ENCODE measurements at regions not wholly inside any gene's neighbourhood (a gene's known extent, or its start where the extent isn't known, plus 50 kb on each side); places are given as distances from the start of the nearest gene placed in this dataset.

DNA sequence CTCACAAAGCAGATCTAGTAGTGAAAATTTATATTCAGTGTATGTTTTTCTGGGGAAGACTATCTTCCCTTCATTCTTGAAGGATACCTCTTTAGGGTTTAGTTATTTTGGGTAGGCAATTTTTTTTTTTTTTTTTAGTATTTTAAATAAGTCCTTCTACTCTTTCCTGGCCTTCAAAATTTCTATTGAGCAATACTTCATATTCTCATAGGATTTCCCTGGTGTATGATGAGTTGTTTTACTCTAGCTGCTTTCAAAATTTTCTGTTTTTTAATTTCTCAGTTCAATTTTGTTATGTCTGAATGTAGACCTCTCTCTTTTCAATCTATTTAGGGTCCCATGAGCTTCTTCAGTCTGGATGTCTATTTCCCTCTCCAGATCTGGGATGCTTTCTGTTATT, 74.3 kb upstream of the PLSCR4 start:
- H3K27ac Mint-ChIP-seq = no peak overlapping the region
- no peaks in the 10 kb centered on the region for H3K36me3 Mint-ChIP-seq
- ATAC-seq (no peak), DNase-seq (ENCODE audit: low spot score in 2 of 2) (no peak)
- H3K9me3 Mint-ChIP-seq = peaks cover 0 to 8% of the 10 kb centered on the region in 2 donors

DNA sequence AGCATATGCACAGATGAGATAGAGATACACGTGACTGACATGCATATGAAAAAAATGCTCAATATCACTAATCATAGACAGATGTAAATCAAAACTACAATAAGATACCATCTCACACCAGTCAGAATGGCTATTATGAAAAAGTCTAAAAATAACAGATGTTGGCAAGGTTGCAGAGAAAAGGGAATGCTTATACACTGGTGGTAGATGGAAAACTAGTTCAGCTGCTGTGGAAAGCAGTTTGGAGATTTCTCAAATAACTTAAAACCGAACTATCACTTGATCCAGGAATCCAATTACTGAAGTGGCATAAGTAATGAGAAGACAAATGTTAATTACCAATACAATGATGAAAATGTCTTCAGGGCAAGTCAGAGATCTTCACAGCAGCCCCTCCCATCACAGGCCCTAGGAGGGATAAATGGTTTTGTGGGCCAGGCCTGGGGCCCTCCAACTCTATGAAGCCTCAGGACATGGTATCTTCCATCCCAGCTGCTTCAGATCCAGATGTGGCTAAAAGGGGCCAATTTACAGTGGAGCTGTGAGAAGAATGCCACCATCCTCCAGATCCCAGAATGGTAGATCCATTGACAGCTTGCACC, 71.4 kb upstream of the PLSCR4 start:
- ATAC-seq (no peak), DNase-seq (ENCODE audit: low spot score in 2 of 2) (no peak)
- H3K9me3 Mint-ChIP-seq = peaks cover 0 to 8% of the 10 kb centered on the region in 2 donors
- no peaks in the 10 kb centered on the region for H3K36me3 Mint-ChIP-seq
- H3K27ac Mint-ChIP-seq = no peak overlapping the region

DNA sequence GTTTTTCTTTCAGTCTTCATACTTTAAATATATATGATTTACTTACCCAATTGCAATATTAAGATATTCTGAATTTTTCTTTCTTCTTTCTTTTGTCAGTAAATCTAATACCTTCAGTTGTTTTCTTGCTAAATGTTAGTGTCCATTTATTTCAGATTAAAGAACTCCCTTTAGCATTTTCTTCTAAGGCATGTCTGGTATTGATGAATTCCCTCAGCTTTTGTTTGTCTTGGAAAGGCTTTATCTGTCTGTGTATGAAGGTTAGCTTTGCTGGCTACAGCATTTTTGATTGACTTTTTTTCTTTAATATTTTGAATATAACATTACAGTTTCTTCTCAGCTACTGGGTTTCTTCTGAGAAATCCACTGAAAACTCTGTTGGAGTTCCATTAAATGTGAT, 64.0 kb upstream of the PLSCR4 start:
- ATAC-seq (no peak), DNase-seq (ENCODE audit: low spot score in 2 of 2) (no peak)
- Mint-ChIP-seq H3K9me3 (peaks cover 0 to 4% of the 10 kb centered on the region in 2 donors), H3K27ac (no peak overlapping the region), H3K36me3 (peaks cover 0 to 6% of the 10 kb centered on the region in 2 donors)

DNA sequence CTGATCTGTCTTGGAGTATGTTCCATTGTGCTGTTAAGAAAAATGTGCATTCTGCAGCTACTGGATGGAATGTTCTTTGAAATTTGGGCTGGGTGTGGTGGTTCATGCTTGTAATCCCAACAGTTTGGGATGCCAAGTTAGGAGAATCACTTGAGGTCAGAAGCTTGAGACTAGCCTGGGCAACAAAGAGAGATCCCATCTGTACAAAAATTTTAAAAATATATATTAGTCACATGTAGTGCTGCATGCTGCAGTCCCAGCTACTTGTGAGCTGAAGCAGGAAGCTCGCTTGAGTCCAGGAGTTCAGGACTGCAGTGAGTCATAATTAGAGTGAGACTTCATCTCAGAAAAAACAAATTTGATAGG, 62.8 kb upstream of the PLSCR4 start:
- H3K9me3 Mint-ChIP-seq = peaks cover 0 to 4% of the 10 kb centered on the region in 2 donors
- ATAC-seq = no peak

DNA sequence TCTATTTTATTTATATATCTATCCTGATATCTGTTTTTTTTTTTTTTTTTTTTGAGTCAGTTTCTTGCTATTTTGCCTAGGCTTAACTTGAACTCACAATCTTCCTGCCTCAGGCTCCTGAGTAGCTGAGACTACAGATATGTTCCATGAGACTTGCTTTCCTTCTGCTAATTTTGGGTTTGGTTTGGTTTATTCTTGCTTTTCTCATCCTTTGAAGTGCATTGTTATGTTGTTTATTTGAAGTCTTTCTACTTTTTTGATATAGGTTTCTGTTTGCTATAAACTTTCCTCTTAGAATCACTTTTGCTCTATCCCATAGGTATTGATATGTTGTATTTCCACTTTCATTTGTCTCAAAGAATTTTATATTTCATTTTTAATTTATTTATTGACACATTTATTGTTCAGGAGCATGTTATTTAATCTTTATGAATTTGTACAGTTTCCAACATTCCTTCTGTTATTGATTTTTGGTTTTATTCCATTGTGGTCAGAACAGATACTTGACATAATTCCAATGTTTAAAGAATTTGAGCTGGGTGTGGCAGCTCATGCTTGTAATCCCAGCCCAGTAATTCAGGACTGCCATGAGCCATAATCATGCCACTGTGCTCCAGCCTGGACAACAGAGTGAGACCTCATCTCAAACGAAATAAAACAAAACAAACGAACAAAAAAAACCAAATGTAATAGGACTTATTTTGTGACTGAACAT, 62.3 kb upstream of the PLSCR4 start:
- no peak overlapping the region for H3K27ac Mint-ChIP-seq
- no peak for ATAC-seq
- peaks cover 0 to 6% of the 10 kb centered on the region in 2 donors for H3K36me3 Mint-ChIP-seq
- peaks cover 0 to 4% of the 10 kb centered on the region in 2 donors for H3K9me3 Mint-ChIP-seq
- no peak for DNase-seq (ENCODE audit: low spot score in 2 of 2)

More for the DNA sequence above, 62.8 kb upstream of the PLSCR4 start:
- Mint-ChIP-seq H3K36me3 (peaks cover 0 to 6% of the 10 kb centered on the region in 2 donors), H3K27ac (no peak overlapping the region)
- DNase-seq (ENCODE audit: low spot score in 2 of 2) = no peak

DNA sequence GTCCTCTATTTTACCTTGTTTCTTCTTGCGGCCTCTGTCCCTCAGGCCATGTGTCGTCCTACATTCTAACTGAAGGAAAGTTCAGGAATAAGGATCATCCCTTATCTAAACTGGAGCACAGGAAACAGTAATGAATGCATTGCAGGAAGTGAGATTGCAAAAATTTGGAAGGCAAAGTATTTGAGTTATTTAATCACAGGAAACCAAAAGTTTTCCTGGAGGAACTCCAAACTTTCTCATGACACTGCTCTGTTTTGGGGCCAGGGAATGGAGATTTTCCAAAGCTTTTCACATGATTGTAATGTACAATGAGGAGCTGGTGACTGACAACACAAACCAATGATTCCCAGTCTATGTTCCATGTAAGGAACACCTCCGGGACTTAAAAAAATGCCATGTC, 57.8 kb upstream of the PLSCR4 start:
- H3K36me3 Mint-ChIP-seq = no peaks in the 10 kb centered on the region
- ATAC-seq (no peak), DNase-seq (ENCODE audit: low spot score in 2 of 2) (no peak)
- no peak overlapping the region for H3K27ac Mint-ChIP-seq
- peaks cover 0 to 1% of the 10 kb centered on the region in 2 donors for H3K9me3 Mint-ChIP-seq

DNA sequence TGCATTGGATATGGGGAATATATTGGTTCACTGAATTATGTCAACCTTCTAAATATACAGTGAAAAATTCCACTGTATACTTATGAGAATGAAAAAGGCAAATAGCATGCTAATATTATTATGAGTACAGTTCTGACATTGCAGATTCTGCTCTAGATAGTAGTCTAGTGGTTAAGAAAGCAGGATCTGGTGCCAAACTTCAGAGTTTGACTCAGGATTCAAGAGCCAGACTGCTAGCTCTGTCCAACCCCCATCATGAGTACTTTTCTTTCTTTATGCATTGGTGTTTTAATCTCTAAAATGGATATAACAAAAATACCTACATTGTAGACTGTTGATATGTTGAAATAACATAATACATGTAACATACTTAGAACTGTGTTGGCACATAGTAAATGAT, 57.3 kb upstream of the PLSCR4 start:
- Mint-ChIP-seq H3K36me3 (no peaks in the 10 kb centered on the region), H3K9me3 (peaks cover 0 to 6% of the 10 kb centered on the region in 2 donors), H3K27ac (no peak overlapping the region)
- ATAC-seq (no peak), DNase-seq (ENCODE audit: low spot score in 2 of 2) (no peak)

DNA sequence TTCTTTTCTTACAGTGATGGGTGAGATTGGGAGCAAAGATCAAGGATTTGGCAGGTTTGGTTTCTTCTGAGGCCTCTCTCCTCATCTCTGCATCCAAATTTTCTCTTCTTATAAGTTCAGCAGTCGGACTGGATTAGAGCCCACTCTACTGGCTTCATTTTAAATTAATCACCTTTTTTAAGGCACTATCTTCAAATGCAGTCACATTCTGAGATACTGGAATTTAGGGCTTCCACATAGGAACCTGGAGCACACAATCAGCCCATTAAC, 56.5 kb upstream of the PLSCR4 start:
- ATAC-seq = no peak
- peaks cover 0 to 9% of the 10 kb centered on the region in 2 donors for H3K9me3 Mint-ChIP-seq
- no peak for DNase-seq (ENCODE audit: low spot score in 2 of 2)
- no peak overlapping the region for H3K27ac Mint-ChIP-seq
- peaks cover 0 to 2% of the 10 kb centered on the region in 2 donors for H3K36me3 Mint-ChIP-seq

DNA sequence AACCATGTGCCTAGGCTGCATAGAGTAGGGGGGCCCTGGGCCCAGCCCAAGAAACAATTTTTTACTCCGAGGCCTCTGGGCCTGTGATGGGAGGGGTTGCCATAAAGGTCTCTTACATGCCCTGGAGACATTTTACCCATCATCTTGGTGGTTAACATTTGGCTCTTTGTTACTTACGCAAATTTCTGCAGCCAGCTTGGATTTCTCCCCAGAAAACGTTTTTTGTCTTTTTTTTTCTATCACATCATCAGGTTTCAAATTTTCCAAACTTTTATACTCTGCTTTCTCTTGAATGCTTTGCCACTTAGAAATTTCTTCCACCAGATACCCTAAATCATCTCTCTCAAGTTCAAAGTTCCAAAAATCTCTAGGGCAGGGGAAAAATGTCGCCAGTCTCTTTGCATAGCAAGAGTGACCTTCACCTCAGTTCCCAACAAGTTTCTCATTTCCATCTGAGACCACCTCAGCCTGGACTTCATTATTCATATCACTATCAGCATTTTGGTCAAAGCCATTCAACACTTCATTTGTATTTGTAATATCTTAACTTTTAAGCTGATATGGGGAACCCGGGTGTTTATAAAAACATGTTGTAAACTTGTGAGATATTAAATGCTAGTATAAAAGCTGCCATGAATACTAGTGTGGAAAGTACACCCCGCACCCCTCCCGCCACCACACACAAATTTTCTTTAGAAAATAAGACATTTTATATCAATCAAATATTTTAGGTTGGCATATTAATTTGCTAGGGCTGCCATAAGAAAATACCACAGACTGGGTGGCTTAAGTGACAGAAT, 56.0 kb upstream of the PLSCR4 start:
- DNase-seq (ENCODE audit: low spot score in 2 of 2) (no peak), ATAC-seq (no peak)
- Mint-ChIP-seq H3K36me3 (peaks cover 0 to 7% of the 10 kb centered on the region in 2 donors), H3K27ac (no peak overlapping the region), H3K9me3 (peaks cover 0 to 14% of the 10 kb centered on the region in 2 donors)

DNA sequence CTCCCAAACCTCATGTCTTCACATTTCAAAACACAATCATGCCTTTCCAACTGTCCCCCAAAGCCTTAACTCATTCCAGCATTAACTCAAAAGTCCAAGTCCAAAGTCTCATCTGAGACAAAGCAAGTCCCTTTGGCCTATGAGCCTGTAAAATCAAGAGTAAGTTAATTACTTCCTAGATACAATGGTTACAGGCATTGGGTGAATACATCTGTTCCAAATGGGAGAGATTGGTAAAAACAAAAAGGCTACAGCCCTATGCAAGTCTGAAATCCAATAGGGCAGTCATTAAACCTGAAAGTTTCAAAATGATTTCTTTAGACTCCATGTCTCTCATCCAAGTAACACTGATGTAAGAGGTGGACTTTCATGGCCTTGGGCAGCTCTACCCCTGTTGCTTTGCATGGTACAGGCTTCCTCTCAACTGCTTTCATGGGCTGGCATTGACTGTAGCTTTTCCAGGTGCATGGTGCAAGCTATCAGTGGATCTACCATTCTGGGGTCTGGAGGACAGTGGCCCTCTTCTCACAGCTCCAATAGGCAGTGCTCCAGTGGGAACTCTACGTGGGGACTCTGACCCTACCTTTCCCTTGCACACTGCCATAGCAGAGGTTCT, 55.0 kb upstream of the PLSCR4 start:
- Mint-ChIP-seq H3K36me3 (peaks cover 0 to 8% of the 10 kb centered on the region in 2 donors), H3K27ac (no peak overlapping the region), H3K9me3 (peaks cover 0 to 14% of the 10 kb centered on the region in 2 donors)
- DNase-seq (ENCODE audit: low spot score in 2 of 2) (no peak), ATAC-seq (no peak)

DNA sequence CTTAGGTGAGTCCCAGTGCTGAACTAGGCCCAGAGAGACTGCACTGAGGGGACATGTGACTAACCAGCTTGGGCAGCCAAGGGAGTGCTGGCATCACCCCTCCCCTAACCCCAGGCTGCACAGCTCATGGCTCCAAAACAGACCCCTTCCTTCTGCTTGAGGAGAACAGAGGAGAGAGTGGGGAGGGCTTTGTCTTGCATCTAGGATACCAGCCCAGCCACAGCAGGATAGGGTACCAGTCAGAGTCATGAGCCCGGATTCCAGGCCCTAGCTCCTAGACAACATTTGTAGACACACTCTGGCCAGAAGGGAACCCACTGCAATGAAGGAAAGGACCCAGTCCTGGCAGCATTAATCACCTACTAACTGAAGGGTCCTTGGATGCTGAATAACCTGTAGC, 49.9 kb upstream of the PLSCR4 start:
- DNase-seq (ENCODE audit: low spot score in 2 of 2) (no peak), ATAC-seq (no peak)
- Mint-ChIP-seq H3K9me3 (peaks cover 0 to 14% of the 10 kb centered on the region in 2 donors), H3K27ac (no peak overlapping the region), H3K36me3 (peaks cover 0 to 8% of the 10 kb centered on the region in 2 donors)
